Liver (tissue), 8 donors: ENCODE measurements at regions not wholly inside any gene's neighbourhood (a gene's known extent, or its start where the extent isn't known, plus 50 kb on each side); places are given as distances from the start of the nearest gene placed in this dataset.

Experiments
- DNase-seq: peaks from one replicate; pipeline ENCODE4 v3.0.0-alpha.2; 2017; ENCODE audit warnings: low spot score
- H3K27ac ChIP-seq, 2 donors: one replicate each; pipeline ENCODE4 v1.7.0; 2013; ENCODE audit warnings: inconsistent platforms in 2 of 2, low read length in 2 of 2, control low read depth in 1 of 2, low read depth in 1 of 2, mild to moderate bottlenecking in 1 of 2
- H3K27me3 ChIP-seq, 4 donors: one replicate each; pipeline versions ENCODE4 v1.6.1 to v1.7.0; 2013; ENCODE audit warnings: low read length in 3 of 4, inconsistent platforms in 1 of 4, mild to moderate bottlenecking in 1 of 4, moderate library complexity in 1 of 4; ENCODE audit not compliant: control insufficient read depth in 4 of 4, insufficient read depth in 4 of 4
- H3K36me3 ChIP-seq, 4 donors: one replicate each; pipeline versions ENCODE4 v1.6.1 to v1.7.0; 2013; ENCODE audit warnings: low read length in 3 of 4, mild to moderate bottlenecking in 3 of 4, low read depth in 1 of 4, moderate library complexity in 1 of 4; ENCODE audit not compliant: control insufficient read depth in 4 of 4, insufficient read depth in 3 of 4
- H3K4me1 ChIP-seq, 4 donors: one replicate each; pipeline versions ENCODE4 v1.6.1 to v1.7.0; 2013; ENCODE audit warnings: low read length in 3 of 4, mild to moderate bottlenecking in 3 of 4, moderate library complexity in 1 of 4; ENCODE audit not compliant: control insufficient read depth in 4 of 4, insufficient read depth in 4 of 4
- H3K4me3 ChIP-seq, 3 donors: one replicate each; pipeline versions ENCODE4 v1.6.1 to v1.7.0; 2013; ENCODE audit warnings: low read length in 3 of 3, control low read depth in 1 of 3, low read depth in 1 of 3, mild to moderate bottlenecking in 1 of 3
- H3K9ac ChIP-seq, 2 donors: one replicate each; pipeline ENCODE4 v1.7.0; 2013; ENCODE audit warnings: low read length in 2 of 2, mild to moderate bottlenecking in 2 of 2, moderate library complexity in 2 of 2, control low read depth in 1 of 2, low read depth in 1 of 2
- H3K9me3 ChIP-seq, 4 donors: one replicate each; pipeline versions ENCODE4 v1.6.1 to v1.7.0; 2013; ENCODE audit warnings: low read length in 3 of 4; ENCODE audit not compliant: control insufficient read depth in 4 of 4
- ATF3 ChIP-seq: IDR thresholded peaks from 2 replicates; pipeline ENCODE4 v1.6.1; 2016; ENCODE audit warnings: antibody characterized with exemption
- CTCF ChIP-seq: fragments of 150-350 bp; IDR thresholded peaks from 2 replicates; pipeline ENCODE4 v1.5.1; 2017; ENCODE audit warnings: improper control_type of control experiment, low read depth, low read length; ENCODE audit not compliant: missing input control
- EGR1 ChIP-seq, 2 donors: IDR thresholded peaks; 2 replicates each; pipeline ENCODE4 v1.6.1; 2016 to 2018; ENCODE audit warnings: antibody characterized with exemption in 2 of 2, low read depth in 2 of 2
- FOXA1 ChIP-seq: IDR thresholded peaks from 2 replicates; pipeline ENCODE4 v1.6.1; 2016; ENCODE audit warnings: antibody characterized with exemption
- FOXA2 ChIP-seq: IDR thresholded peaks from 2 replicates; pipeline ENCODE4 v1.6.1; 2016; ENCODE audit warnings: antibody characterized with exemption
- GABPA ChIP-seq, 2 donors: IDR thresholded peaks in 1 of 2; conservative IDR thresholded peaks in 1 of 2; 2 replicates each; pipeline ENCODE4 v1.6.1; 2016; ENCODE audit warnings: antibody characterized with exemption in 2 of 2, mild to moderate bottlenecking in 1 of 2, moderate library complexity in 1 of 2
- HNF4G ChIP-seq: IDR thresholded peaks from 2 replicates; pipeline ENCODE4 v1.6.1; 2016; ENCODE audit warnings: antibody characterized with exemption
- JUND ChIP-seq, 2 donors: IDR thresholded peaks; 2 replicates each; pipeline ENCODE4 v1.6.1; 2016; ENCODE audit warnings: antibody characterized with exemption in 2 of 2
- MAX ChIP-seq: IDR thresholded peaks from 2 replicates; pipeline ENCODE4 v1.6.1; 2016; ENCODE audit warnings: antibody characterized with exemption
- NR2F2 ChIP-seq: IDR thresholded peaks from 2 replicates; pipeline ENCODE4 v1.6.1; 2016; ENCODE audit warnings: antibody characterized with exemption
- RAD21 ChIP-seq, 2 donors: IDR thresholded peaks; 2 replicates each; pipeline ENCODE4 v1.6.1; 2016; ENCODE audit warnings: antibody characterized with exemption in 2 of 2, mild to moderate bottlenecking in 2 of 2
- REST ChIP-seq: IDR thresholded peaks from 2 replicates; pipeline ENCODE4 v1.6.1; 2016; ENCODE audit warnings: antibody characterized with exemption, mild to moderate bottlenecking
- RXRA ChIP-seq, 2 donors: IDR thresholded peaks; 2 replicates each; pipeline ENCODE4 v1.6.1; 2017 to 2018; ENCODE audit warnings: antibody characterized with exemption in 2 of 2, mild to moderate bottlenecking in 1 of 2
- SP1 ChIP-seq: IDR thresholded peaks from 2 replicates; pipeline ENCODE4 v1.6.1; 2018; ENCODE audit warnings: antibody characterized with exemption, mild to moderate bottlenecking
- TAF1 ChIP-seq: conservative IDR thresholded peaks from 2 replicates; pipeline ENCODE4 v1.6.1; 2016; ENCODE audit warnings: antibody characterized with exemption, mild to moderate bottlenecking
- YY1 ChIP-seq: IDR thresholded peaks from 2 replicates; pipeline ENCODE4 v1.6.1; 2016; ENCODE audit warnings: antibody characterized with exemption, mild to moderate bottlenecking
- ZBTB33 ChIP-seq: IDR thresholded peaks from 2 replicates; pipeline ENCODE4 v1.6.1; 2016; ENCODE audit warnings: antibody characterized with exemption
- WGBS: extraction: QIAGEN DNeasy Blood & Tissue Kit; methylation state at CpG from one replicate; pipeline ENCODE4 v1.1.7; 2013; 5-methylcytosine and 5-hydroxymethylcytosine counted together
- donor health status: healthy.
- donor health status: healthy.
- donor health status: healthy.
- donor health status: healthy.
- donor health status: healthy.

GRCh38 chr7:38086857-38087256 is 91.2 kb upstream of the STARD3NL start:
- Histone ChIP-seq H3K36me3 (no peaks in the 10 kb centered on the region), H3K4me1 (no peaks in the 10 kb centered on the region), H3K9me3 (peaks cover 0 to 3% (median 1%) of the 10 kb centered on the region in 4 donors), H3K27ac (no peak overlapping the region), H3K9ac (no peak overlapping the region), H3K27me3 (no peaks in the 10 kb centered on the region), H3K4me3 (no peak overlapping the region)
- no peak for DNase-seq
- TF ChIP-seq SP1, result no peak
- TF ChIP-seq JUND (IDR thresholded peaks at IDR 0.05), result no peak
- no peak for TF ChIP-seq RAD21 (IDR thresholded peaks at IDR 0.05)
- no peak for TF ChIP-seq FOXA2
- TF ChIP-seq ATF3, result no peak
- no peak for TF ChIP-seq FOXA1

- no peak overlapping the region for H3K27ac ChIP-seq
- DNase-seq, result no peak
- no peaks in the 10 kb centered on the region for H3K4me1 ChIP-seq
- no peaks in the 10 kb centered on the region for H3K36me3 ChIP-seq
- no peak overlapping the region for H3K9ac ChIP-seq
- H3K27me3 ChIP-seq, result peaks cover 0 to 2% (median 0%) of the 10 kb centered on the region in 4 donors
- no peak overlapping the region for H3K4me3 ChIP-seq
- peaks cover 0 to 9% (median 0%) of the 10 kb centered on the region in 4 donors for H3K9me3 ChIP-seq
- no peak for TF ChIP-seq ZBTB33
- no peak for TF ChIP-seq REST
- TF ChIP-seq FOXA1, result no peak
- TF ChIP-seq RXRA (IDR thresholded peaks at IDR 0.05), result no peak
- no peak for TF ChIP-seq MAX
- TF ChIP-seq YY1, result no peak
- no peak for TF ChIP-seq EGR1 (IDR thresholded peaks at IDR 0.05; ENCODE audit: low read depth in 2 of 2)
- TF ChIP-seq FOXA2, result no peak
- 47% methylated on average over 1 of the region's 1 CpG for WGBS
Measured at GRCh38 chr7:38102507-38102906, 75.5 kb upstream of the STARD3NL start.

- H3K27ac ChIP-seq, result no peak overlapping the region
- no peak overlapping the region for H3K9ac ChIP-seq
- DNase-seq, result no peak
- H3K36me3 ChIP-seq, result no peaks in the 10 kb centered on the region
- H3K4me1 ChIP-seq, result no peaks in the 10 kb centered on the region
- no peak overlapping the region for H3K4me3 ChIP-seq
- 22% methylated on average over 5 of the region's 5 CpGs for WGBS
- TF ChIP-seq HNF4G (no peak), RAD21 (IDR thresholded peaks at IDR 0.05) (peak; percentile 72 to 80), RXRA (IDR thresholded peaks at IDR 0.05) (no peak), YY1 (no peak), TAF1 (no peak), NR2F2 (no peak), ATF3 (no peak), CTCF (peak; percentile 53), ZBTB33 (no peak), GABPA (IDR thresholded peaks at IDR 0.05 in 1 of 2, conservative IDR thresholded peaks at IDR 0.05 in 1 of 2) (no peak), FOXA1 (no peak)
- no peaks in the 10 kb centered on the region for H3K27me3 ChIP-seq
- H3K9me3 ChIP-seq, result no peaks in the 10 kb centered on the region
Measured at GRCh38 chr7:38105874-38106483, 72.1 kb upstream of the STARD3NL start.
